ENCODE measurements at regions not wholly inside any gene's neighbourhood (a gene's known extent, or its start where the extent isn't known, plus 50 kb on each side); places are given as distances from the start of the nearest gene placed in this dataset.
"Not testable (repeated sequence)": the region's sequence is repeated elsewhere in the genome, so short reads cannot be mapped to it uniquely, and the experiment has no call there.

GRCh38 chr21:9950363-9950762 lies 571.0 kb upstream of the TPTE start:
- not testable (repeated sequence) for DNase-seq

GRCh38 chr21:9958791-9959190 lies 562.6 kb upstream of the TPTE start:
- DNase-seq = not testable (repeated sequence)

- not testable (repeated sequence) for DNase-seq
These were observed 562.0 kb upstream of the TPTE start for GRCh38 chr21:9959220-9959964.

- DNase-seq = not testable (repeated sequence)
These were observed 552.0 kb upstream of the TPTE start for GRCh38 chr21:9969399-9969798.

GRCh38 chr21:9972018-9972417 lies 549.4 kb upstream of the TPTE start:
- not testable (repeated sequence) for DNase-seq

GRCh38 chr21:9978371-9978770 lies 543.0 kb upstream of the TPTE start:
- DNase-seq = not testable (repeated sequence)

GRCh38 chr21:9997507-9997906 lies 523.9 kb upstream of the TPTE start:
- DNase-seq = not testable (repeated sequence)

GRCh38 chr21:10002762-10003313 lies 518.5 kb upstream of the TPTE start:
- DNase-seq = not testable (repeated sequence)

GRCh38 chr21:10005791-10006190 lies 515.6 kb upstream of the TPTE start:
- DNase-seq = not testable (repeated sequence)

- DNase-seq = not testable (repeated sequence)
These were observed 504.4 kb upstream of the TPTE start for GRCh38 chr21:10016991-10017390.

GRCh38 chr21:10017757-10018156 lies 503.6 kb upstream of the TPTE start:
- DNase-seq = not testable (repeated sequence)

GRCh38 chr21:10021462-10021861 lies 499.9 kb upstream of the TPTE start:
- DNase-seq = not testable (repeated sequence)

- not testable (repeated sequence) for DNase-seq
These were observed 498.6 kb upstream of the TPTE start for GRCh38 chr21:10022745-10023144.

Measured in CD4-positive, alpha-beta T cell treated with Interleukin-17A for 4 hours (primary cell).